COLO668 (cell line): ENCODE measurements at regions not wholly inside any gene's neighbourhood (a gene's known extent, or its start where the extent isn't known, plus 50 kb on each side); places are given as distances from the start of the nearest gene placed in this dataset.
A peak's percentile ranks its signal among the peaks of the same experiment; 100 is the strongest.
"Not testable (repeated sequence)": the region's sequence is repeated elsewhere in the genome, so short reads cannot be mapped to it uniquely, and the experiment has no call there.

Source experiments
- DNase-seq: peaks from one replicate; lab custom pipeline; 2025; ENCODE audit not compliant: unreplicated experiment; lab: John Stamatoyannopoulos, UW

- DNase-seq: no peak
Measured at GRCh38 chr6:125587666-125588632, 161.5 kb upstream of the HEY2 start.

GRCh38 chr6:125591796-125592195 is 157.6 kb upstream of the HEY2 start:
- DNase-seq: not testable (repeated sequence)

GRCh38 chr6:125593746-125594145 is 155.7 kb upstream of the HEY2 start:
- no peak for DNase-seq

- no peak for DNase-seq
Measured at GRCh38 chr6:125596020-125596419, 153.4 kb upstream of the HEY2 start.

GRCh38 chr6:125597411-125598253 is 151.8 kb upstream of the HEY2 start:
- peak; percentile 77 for DNase-seq

GRCh38 chr6:125598422-125598821 is 151.0 kb upstream of the HEY2 start:
- DNase-seq: peak; percentile 42

- DNase-seq: no peak
Measured at GRCh38 chr6:125604257-125604656, 145.2 kb upstream of the HEY2 start.

GRCh38 chr6:125611573-125612344 is 137.7 kb upstream of the HEY2 start:
- DNase-seq: no peak

- no peak for DNase-seq
Measured at GRCh38 chr6:125612345-125612846, 137.0 kb upstream of the HEY2 start.

GRCh38 chr6:125618629-125619028 is 130.8 kb upstream of the HEY2 start:
- no peak for DNase-seq

- no peak for DNase-seq
Measured at GRCh38 chr6:125623085-125623484, 126.3 kb upstream of the HEY2 start.

- DNase-seq: no peak
Measured at GRCh38 chr6:125631165-125631564, 118.3 kb upstream of the HEY2 start.

GRCh38 chr6:125636011-125636410 is 113.4 kb upstream of the HEY2 start:
- not testable (repeated sequence) for DNase-seq

GRCh38 chr6:125636671-125637070 is 112.8 kb upstream of the HEY2 start:
- DNase-seq: no peak

GRCh38 chr6:125637207-125637606 is 112.2 kb upstream of the HEY2 start:
- DNase-seq: no peak

- DNase-seq: no peak
Measured at GRCh38 chr6:125639466-125640020, 109.9 kb upstream of the HEY2 start.

GRCh38 chr6:125640441-125641150 is 108.8 kb upstream of the HEY2 start:
- DNase-seq: no peak

GRCh38 chr6:125643967-125644661 is 105.3 kb upstream of the HEY2 start:
- DNase-seq: not testable (repeated sequence)

GRCh38 chr6:125647391-125647790 is 102.0 kb upstream of the HEY2 start:
- DNase-seq: no peak
